GM12865 (cell line): ENCODE measurements at regions not wholly inside any gene's neighbourhood (a gene's known extent, or its start where the extent isn't known, plus 50 kb on each side); places are given as distances from the start of the nearest gene placed in this dataset.

Experiments used
- DNase-seq: peaks from one replicate; pipeline ENCODE4 v3.0.0; 2010; ENCODE audit warnings: low read depth
- H3K4me3 ChIP-seq: 2 replicates; pipeline ENCODE4 v1.5.1; 2011; ENCODE audit warnings: mild to moderate bottlenecking, low read depth, low read length, control low read depth
- CTCF ChIP-seq: IDR thresholded peaks from 2 replicates; pipeline ENCODE4 v1.5.1; 2011; ENCODE audit warnings: low read length, control low read depth, low read depth, inconsistent platforms; ENCODE audit not compliant: insufficient read depth; ENCODE audit errors: missing control alignments

DNA sequence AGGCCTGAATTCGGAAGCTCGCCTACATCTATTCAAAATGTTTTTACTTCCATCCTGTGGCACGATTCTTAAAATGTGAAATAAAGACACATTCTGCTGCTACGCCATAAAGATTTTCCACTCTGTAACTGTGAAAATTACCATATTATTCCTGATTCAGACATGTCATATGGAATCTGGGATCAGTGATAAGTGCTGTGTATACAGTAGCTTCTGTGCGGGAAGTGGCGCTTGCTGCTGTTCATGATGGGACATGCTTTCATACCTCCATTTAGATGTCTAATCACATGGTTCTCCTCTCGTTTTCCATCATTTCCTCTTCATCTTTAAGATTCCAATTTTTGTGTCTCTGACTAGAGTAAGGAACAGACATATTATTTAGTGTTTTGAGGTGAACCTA, 163.2 kb downstream of the TMEM182 start:
- no peak overlapping the region for H3K4me3 ChIP-seq
- no peak for TF ChIP-seq CTCF
- DNase-seq, result no peak

DNA sequence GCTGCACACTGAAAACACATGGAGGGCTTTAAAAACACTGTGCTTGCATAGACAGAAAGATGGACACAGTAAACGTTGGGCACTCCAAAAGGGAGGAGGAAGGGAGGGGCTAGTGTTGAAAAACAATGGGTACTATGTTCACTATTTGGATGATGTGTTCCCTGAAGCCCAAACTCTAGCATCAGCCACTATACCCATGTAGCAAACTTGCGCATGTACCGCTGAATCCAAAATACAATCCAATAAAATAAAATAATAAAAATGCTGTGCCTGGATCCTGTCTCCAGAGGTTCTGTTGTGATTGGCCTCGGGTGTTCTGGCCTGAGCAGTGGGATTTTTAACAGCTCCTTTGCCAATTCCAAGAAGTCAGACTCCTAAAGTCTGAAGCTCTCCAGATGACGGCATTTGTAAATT, 166.0 kb downstream of the TMEM182 start:
- TF ChIP-seq CTCF, result no peak
- no peak overlapping the region for H3K4me3 ChIP-seq
- DNase-seq, result no peak

DNA sequence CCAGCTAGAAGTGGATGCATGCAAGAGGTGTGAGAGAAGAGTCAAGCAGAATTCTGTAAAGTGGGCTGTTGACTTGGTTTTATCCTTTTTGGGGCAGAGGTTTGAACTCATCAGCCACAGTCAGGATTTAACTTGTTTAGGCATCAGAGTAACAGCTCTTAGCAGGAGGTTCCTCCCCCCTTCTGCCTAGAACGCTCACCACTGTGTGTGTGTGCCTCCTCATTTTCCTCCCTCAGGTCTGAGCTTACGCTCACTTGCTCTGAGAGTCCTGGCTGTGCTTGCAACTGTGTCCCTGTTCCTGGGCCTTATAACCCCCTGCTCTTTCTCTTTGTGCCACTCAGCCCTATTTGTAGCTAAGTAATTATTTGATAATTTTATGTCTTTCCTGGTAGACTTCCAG, 167.9 kb downstream of the TMEM182 start:
- no peak overlapping the region for H3K4me3 ChIP-seq
- TF ChIP-seq CTCF, result no peak
- DNase-seq, result no peak

GRCh38 chr2:102932501-102932900, 170.7 kb downstream of the TMEM182 start:
- no peak for TF ChIP-seq CTCF
- no peak overlapping the region for H3K4me3 ChIP-seq
- DNase-seq, result no peak

DNA sequence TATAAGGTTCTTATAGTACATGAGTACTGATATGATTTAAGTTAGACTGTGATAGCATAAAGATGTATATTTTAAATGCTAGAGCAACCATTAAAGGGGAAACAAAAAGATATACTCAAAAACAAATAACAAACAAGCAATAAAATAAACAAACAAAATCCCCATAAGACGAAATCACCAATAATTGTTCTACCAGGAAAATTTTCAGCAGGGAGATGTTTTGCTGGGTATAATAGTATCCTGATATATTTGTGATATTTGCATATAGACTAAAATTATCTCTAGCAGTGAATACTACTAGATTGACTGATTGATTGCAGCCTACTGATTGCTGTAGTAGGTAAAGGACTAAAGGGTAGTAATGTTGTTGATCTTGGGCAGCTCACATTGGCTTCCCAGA, 177.4 kb downstream of the TMEM182 start:
- DNase-seq, result no peak
- no peak overlapping the region for H3K4me3 ChIP-seq
- no peak for TF ChIP-seq CTCF

GRCh38 chr2:102940684-102941083, 178.9 kb downstream of the TMEM182 start:
- no peak for TF ChIP-seq CTCF
- no peak for DNase-seq
- H3K4me3 ChIP-seq, result no peak overlapping the region

GRCh38 chr2:102942107-102942506, 180.3 kb downstream of the TMEM182 start:
- TF ChIP-seq CTCF, result no peak
- H3K4me3 ChIP-seq, result no peak overlapping the region
- no peak for DNase-seq
